CD4-positive, alpha-beta T cell (primary cell): ENCODE measurements at regions not wholly inside any gene's neighbourhood (a gene's known extent, or its start where the extent isn't known, plus 50 kb on each side); places are given as distances from the start of the nearest gene placed in this dataset.

Source experiments
- ATAC-seq: fragments of 200-7000 bp; cut with Tn5 transposase; one replicate; pipeline ENCODE4 v1.10.0; 2022; ENCODE audit warnings: mild to moderate bottlenecking; ENCODE audit not compliant: poor library complexity
- CTCF ChIA-PET: fragments of 350-600 bp; sonication (Branson Sonifier 250); formaldehyde crosslinking; loops from one replicate; lab custom pipeline; 2021; ENCODE audit warnings: antibody characterized with exemption, inconsistent platforms; lab: Charles Lee
- POLR2A ChIA-PET: fragments of 350-600 bp; sonication (Branson Sonifier 250); formaldehyde crosslinking; loops from one replicate; lab custom pipeline; 2021; ENCODE audit warnings: antibody characterized with exemption, inconsistent platforms; lab: Charles Lee
- DNase-seq, 14 experiments: peaks; one replicate each; pipeline ENCODE4 v3.0.0-alpha.2; 2013 to 2020; ENCODE audit warnings: mixed read lengths in 2 of 14
- H3K27ac ChIP-seq, 2 donors: one replicate each; pipeline versions ENCODE4 v1.5.1 to v1.7.0; 2013; ENCODE audit warnings: low read length in 2 of 2, low read depth in 1 of 2, mild to moderate bottlenecking in 1 of 2
- H3K27me3 ChIP-seq, 2 experiments: 1 replicate in 1 of 2; 2 replicates in 1 of 2; pipeline versions ENCODE4 v1.6.1 to v1.7.0; 2013; ENCODE audit warnings: low read length in 2 of 2, control low read depth in 1 of 2, mild to moderate bottlenecking in 1 of 2, moderate library complexity in 1 of 2; ENCODE audit not compliant: insufficient read depth in 2 of 2, control insufficient read depth in 1 of 2
- H3K36me3 ChIP-seq: one replicate; pipeline ENCODE4 v1.6.1; 2013; ENCODE audit warnings: low read length, control low read depth; ENCODE audit not compliant: insufficient read depth
- H3K4me1 ChIP-seq: one replicate; pipeline ENCODE4 v1.6.1; 2013; ENCODE audit warnings: low read length, control low read depth; ENCODE audit not compliant: insufficient read depth
- H3K4me3 ChIP-seq: one replicate; pipeline ENCODE4 v1.5.1; 2013; ENCODE audit warnings: mild to moderate bottlenecking, low read length, moderate library complexity
- H3K9me3 ChIP-seq, 2 experiments: 1 replicate in 1 of 2; 2 replicates in 1 of 2; pipeline versions ENCODE4 v1.6.1 to v1.7.0; 2013; ENCODE audit warnings: low read length in 2 of 2, mild to moderate bottlenecking in 2 of 2, control low read depth in 1 of 2, moderate library complexity in 1 of 2; ENCODE audit not compliant: control insufficient read depth in 1 of 2, insufficient read depth in 1 of 2
- H3K27ac Mint-ChIP-seq: one replicate; pipeline ENCODE4 v1.8.0; 2020; ENCODE audit warnings: mixed read lengths
- H3K27me3 Mint-ChIP-seq: one replicate; pipeline ENCODE4 v1.8.0; 2021; ENCODE audit warnings: mixed read lengths
- H3K36me3 Mint-ChIP-seq: one replicate; pipeline ENCODE4 v1.8.0; 2021; ENCODE audit warnings: low read depth, mixed read lengths
- H3K4me1 Mint-ChIP-seq: one replicate; pipeline ENCODE4 v1.8.0; 2021; ENCODE audit warnings: low read depth, mixed read lengths
- H3K4me3 Mint-ChIP-seq: one replicate; pipeline ENCODE4 v1.8.0; 2020; ENCODE audit warnings: mild to moderate bottlenecking, mixed read lengths
- H3K9me3 Mint-ChIP-seq: one replicate; pipeline ENCODE4 v1.8.0; 2020; ENCODE audit warnings: mixed read lengths
- intact Hi-C, 2 experiments: fragments of 100-400 bp; cut with DNase I in 1 of 2; cut with micrococcal nuclease in 1 of 2; formaldehyde crosslinking; loops; one replicate each; pipeline versions ENCODE4 v1.15.1 to v1.9.0; 2023 to 2025; cut with DNase I, micrococcal nuclease
- TF ChIP-seq, protein P1 (sequence below): fragments of 200-600 bp; IDR thresholded peaks from one replicate; pipeline ENCODE4 v1.8.0; 2022; ENCODE audit warnings: antibody characterized with exemption, mild to moderate bottlenecking

DNA sequence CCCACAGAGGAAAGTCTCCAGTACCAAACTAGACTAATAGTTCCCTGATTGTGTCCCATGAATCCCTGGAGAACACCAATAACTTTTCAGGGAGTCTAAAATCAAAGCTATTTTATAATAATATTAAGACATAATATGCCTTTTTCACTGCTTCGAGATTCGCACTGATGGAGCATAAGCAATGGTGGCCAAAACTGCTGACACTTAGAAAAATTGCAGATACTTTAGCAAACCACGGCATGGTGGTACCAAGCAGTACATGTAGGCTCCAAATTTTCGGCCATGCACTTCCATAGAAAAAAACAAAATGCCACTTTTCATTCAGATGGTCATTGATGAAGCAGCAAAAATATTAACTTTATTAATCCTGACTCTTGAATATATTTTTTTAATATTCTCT is 100.3 kb upstream of the PCSK1 start:
- POLR2A ChIA-PET = no interaction called here
- Mint-ChIP-seq H3K4me3 (no peak overlapping the region), H3K27me3 (no peaks in the 10 kb centered on the region), H3K4me1 (peaks cover 20% of the 10 kb centered on the region), H3K9me3 (peaks cover 5% of the 10 kb centered on the region), H3K36me3 (no peaks in the 10 kb centered on the region), H3K27ac (no peak overlapping the region)
- Histone ChIP-seq H3K27me3 (no peaks in the 10 kb centered on the region), H3K27ac (no peak overlapping the region), H3K36me3 (no peaks in the 10 kb centered on the region), H3K4me1 (peaks cover 14% of the 10 kb centered on the region), H3K4me3 (no peak overlapping the region), H3K9me3 (no peaks in the 10 kb centered on the region)
- intact Hi-C loops = loop anchor here in 1 of 2 experiments (10.0 kb wide), 2 partner anchors 651 to 669 kb away; partner anchors contain the start of gene RIOK2
- ATAC-seq = no peak
- TF ChIP-seq, protein P1, sequence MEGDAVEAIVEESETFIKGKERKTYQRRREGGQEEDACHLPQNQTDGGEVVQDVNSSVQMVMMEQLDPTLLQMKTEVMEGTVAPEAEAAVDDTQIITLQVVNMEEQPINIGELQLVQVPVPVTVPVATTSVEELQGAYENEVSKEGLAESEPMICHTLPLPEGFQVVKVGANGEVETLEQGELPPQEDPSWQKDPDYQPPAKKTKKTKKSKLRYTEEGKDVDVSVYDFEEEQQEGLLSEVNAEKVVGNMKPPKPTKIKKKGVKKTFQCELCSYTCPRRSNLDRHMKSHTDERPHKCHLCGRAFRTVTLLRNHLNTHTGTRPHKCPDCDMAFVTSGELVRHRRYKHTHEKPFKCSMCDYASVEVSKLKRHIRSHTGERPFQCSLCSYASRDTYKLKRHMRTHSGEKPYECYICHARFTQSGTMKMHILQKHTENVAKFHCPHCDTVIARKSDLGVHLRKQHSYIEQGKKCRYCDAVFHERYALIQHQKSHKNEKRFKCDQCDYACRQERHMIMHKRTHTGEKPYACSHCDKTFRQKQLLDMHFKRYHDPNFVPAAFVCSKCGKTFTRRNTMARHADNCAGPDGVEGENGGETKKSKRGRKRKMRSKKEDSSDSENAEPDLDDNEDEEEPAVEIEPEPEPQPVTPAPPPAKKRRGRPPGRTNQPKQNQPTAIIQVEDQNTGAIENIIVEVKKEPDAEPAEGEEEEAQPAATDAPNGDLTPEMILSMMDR = no peak
- CTCF ChIA-PET = interaction anchor here (1.0 kb wide), 1 partner anchor 711 kb away, joined by 3 read pairs; no protein-coding TSS in a partner anchor
- DNase-seq = no peak

DNA sequence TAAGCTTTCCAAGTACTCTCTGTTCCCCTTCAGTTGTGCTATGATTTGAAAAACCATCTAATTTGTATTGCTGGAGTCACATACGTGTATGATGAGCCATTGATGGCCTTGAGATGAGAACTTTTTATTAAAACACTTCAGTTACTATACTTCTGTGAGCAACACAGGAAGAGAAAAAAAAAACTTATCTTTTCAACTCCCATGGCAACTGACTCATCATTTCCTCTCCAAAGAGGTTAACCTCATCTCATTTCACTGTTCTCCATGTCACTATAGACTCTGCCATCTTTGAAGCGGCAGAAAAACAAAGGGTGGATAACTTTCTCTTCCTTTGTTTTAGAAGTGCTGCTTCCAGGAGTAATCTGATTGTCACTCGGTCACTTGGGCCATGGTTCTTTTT is 104.3 kb upstream of the PCSK1 start:
- ChIA-PET CTCF (interaction anchor here (1.2 kb wide), 1 partner anchor 193 kb away, joined by 3 read pairs; no protein-coding TSS in a partner anchor), POLR2A (interaction anchor here (0.9 to 1.1 kb wide), 2 partner anchors 192 to 928 kb away, joined by 3 read pairs; no protein-coding TSS in a partner anchor)
- ATAC-seq (peak; percentile 96), DNase-seq (peak in 4 of 14 experiments; percentile 8 to 87 (median 78))
- H3K4me1 Mint-ChIP-seq = peaks cover 32% of the 10 kb centered on the region
- TF ChIP-seq, protein P1 = no peak
- H3K27ac ChIP-seq = peak overlapping the region; percentile 39 to 56
- peaks cover 14% of the 10 kb centered on the region for H3K4me1 ChIP-seq
- no peaks in the 10 kb centered on the region for H3K27me3 Mint-ChIP-seq
- intact Hi-C loops = loop anchor here in 1 of 2 experiments (10.0 kb wide), 2 partner anchors 647 to 673 kb away; partner anchors contain the start of gene RIOK2
- no peaks in the 10 kb centered on the region for H3K27me3 ChIP-seq
- H3K36me3 ChIP-seq = no peaks in the 10 kb centered on the region
- H3K4me3 Mint-ChIP-seq = peak overlapping the region; percentile 31
- peaks cover 7% of the 10 kb centered on the region for H3K9me3 Mint-ChIP-seq
- no peaks in the 10 kb centered on the region for H3K36me3 Mint-ChIP-seq
- H3K9me3 ChIP-seq = peaks cover 0 to 5% of the 10 kb centered on the region in 2 experiments
- no peak overlapping the region for H3K4me3 ChIP-seq
- H3K27ac Mint-ChIP-seq = peak overlapping the region; percentile 73

DNA sequence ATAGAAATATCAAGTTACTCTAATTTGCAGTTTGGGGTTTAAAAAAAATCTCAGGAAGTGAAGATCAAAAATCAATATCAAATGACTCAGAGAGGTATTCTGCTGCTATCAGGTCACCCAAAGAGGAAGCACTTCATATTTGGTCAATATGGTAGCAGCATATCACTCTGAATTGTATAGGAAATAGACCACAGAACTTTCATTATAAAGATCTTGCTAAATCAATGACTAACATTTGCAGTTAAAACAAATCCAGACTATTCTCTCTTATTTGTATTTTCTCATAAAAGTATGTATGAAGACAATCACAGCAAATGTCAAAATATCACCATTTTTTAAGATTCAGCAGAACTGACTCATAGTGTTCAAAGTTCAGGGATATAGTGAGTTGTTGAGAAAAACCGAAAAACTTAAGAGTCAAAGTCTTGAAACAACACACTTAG is 105.8 kb upstream of the PCSK1 start:
- ATAC-seq = peak; percentile 49
- ChIA-PET POLR2A (no interaction called here), CTCF (no interaction called here)
- Histone ChIP-seq H3K27ac (no peak overlapping the region), H3K4me1 (peaks cover 14% of the 10 kb centered on the region), H3K27me3 (no peaks in the 10 kb centered on the region), H3K36me3 (no peaks in the 10 kb centered on the region), H3K9me3 (peaks cover 0 to 5% of the 10 kb centered on the region in 2 experiments), H3K4me3 (no peak overlapping the region)
- Mint-ChIP-seq H3K4me3 (peak overlapping the region; percentile 9), H3K27me3 (no peaks in the 10 kb centered on the region), H3K9me3 (peaks cover 7% of the 10 kb centered on the region), H3K4me1 (peaks cover 32% of the 10 kb centered on the region), H3K36me3 (no peaks in the 10 kb centered on the region), H3K27ac (peak overlapping the region; percentile 62)
- TF ChIP-seq, protein P1 = no peak
- intact Hi-C loops = loop anchor here in 1 of 2 experiments (10.0 kb wide), 2 partner anchors 646 to 674 kb away; partner anchors contain the start of gene RIOK2
- DNase-seq = peak in 4 of 14 experiments; percentile 3 to 46 (median 20)
